ENCODE measurements at regions not wholly inside any gene's neighbourhood (a gene's known extent, or its start where the extent isn't known, plus 50 kb on each side); places are given as distances from the start of the nearest gene placed in this dataset.
"Not testable (repeated sequence)": the region's sequence is repeated elsewhere in the genome, so short reads cannot be mapped to it uniquely, and the experiment has no call there.

DNA sequence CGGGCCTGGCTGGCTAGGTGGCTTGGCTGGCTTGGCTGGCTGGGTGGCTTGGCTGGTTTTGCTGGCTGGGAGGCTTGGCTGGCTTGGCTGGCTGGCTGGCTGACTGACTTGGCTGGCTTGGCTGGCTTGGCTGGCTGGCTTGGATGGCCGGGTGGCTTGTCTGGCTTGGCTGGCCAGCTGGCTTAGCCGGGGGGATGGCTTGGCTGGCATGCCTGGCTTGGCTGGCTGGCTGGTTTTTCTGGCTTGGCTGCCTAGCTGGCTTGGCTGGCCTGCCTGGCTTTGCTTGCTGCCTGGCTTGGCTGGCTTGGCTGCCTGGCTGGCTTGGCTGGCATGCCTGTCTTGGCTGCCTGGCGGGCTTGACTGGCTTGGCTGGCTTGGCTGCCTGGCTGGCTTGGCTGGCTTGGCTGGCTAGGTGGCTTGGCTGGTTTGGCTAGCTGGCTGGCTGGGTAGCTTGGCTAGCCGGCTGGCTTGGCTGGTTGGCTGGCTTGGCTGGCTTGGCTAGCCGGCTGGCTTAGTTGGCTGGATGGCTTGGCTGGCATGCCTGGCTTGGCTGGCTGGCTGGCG is 2829.6 kb downstream of the RPIA start:
- DNase-seq (ENCODE audit: low read depth) = not testable (repeated sequence)

DNA sequence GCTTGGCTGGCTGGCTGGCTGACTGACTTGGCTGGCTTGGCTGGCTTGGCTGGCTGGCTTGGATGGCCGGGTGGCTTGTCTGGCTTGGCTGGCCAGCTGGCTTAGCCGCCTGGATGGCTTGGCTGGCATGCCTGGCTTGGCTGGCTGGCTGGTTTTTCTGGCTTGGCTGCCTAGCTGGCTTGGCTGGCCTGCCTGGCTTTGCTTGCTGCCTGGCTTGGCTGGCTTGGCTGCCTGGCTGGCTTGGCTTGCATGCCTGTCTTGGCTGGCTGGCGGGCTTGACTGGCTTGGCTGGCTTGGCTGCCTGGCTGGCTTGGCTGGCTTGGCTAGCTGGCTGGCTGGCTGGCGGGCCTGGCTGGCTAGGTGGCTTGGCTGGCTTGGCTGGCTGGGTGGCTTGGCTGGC is 2830.5 kb downstream of the RPIA start:
- DNase-seq (ENCODE audit: low read depth) = not testable (repeated sequence)

DNA sequence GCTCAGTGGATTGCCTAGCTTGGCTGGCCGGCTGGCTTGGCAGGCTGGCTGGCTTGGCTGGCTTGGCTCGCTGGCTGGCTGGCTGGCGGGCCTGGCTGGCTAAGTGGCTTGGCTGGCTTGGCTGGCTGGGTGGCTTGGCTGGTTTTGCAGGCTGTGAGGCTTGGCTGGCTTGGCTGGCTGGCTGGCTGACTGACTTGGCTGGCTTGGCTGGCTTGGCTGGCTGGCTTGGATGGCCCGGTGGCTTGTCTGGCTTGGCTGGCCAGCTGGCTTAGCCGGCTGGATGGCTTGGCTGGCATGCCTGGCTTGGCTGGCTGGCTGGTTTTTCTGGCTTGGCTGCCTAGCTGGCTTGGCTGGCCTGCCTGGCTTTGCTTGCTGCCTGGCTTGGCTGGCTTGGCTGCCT is 2831.4 kb downstream of the RPIA start:
- DNase-seq (ENCODE audit: low read depth) = not testable (repeated sequence)

DNA sequence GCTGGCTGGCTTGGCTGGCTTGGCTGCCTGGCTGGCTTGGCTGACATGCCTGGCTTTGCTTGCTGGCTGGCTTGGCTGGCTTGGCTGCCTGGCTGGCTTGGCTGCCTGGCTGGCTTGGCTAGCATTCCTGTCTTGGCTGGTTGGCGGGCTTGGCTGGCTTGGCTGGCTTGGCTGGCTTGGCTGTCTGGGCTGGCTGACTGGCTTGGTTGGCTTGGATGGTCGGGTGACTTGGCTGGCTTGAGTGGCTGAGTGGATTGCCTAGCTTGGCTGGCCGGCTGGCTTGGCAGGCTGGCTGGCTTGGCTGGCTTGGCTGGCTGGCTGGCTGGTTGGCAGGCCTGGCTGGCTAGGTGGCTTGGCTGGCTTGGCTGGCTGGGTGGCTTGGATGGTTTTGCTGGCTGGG is 2832.3 kb downstream of the RPIA start:
- not testable (repeated sequence) for DNase-seq (ENCODE audit: low read depth)

DNA sequence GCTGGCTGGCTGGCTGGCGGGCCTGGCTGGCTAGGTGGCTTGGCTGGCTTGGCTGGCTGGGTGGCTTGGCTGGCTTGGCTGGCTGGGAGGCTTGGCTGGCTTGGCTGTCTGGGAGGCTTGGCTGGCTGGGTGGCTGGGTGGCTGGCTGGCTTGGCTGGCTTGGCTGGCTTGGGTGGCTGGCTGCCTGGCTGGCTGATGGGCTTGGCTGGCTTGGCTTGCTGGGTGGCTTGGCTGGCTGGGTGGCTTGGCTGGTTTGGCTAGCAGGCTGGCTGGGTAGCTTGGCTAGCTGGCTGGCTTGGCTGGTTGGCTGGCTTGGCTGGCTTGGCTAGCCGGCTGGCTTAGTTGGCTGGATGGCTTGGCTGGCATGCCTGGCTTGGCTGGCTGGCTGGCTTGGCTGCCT is 2834.1 kb downstream of the RPIA start:
- DNase-seq (ENCODE audit: low read depth) = not testable (repeated sequence)

DNA sequence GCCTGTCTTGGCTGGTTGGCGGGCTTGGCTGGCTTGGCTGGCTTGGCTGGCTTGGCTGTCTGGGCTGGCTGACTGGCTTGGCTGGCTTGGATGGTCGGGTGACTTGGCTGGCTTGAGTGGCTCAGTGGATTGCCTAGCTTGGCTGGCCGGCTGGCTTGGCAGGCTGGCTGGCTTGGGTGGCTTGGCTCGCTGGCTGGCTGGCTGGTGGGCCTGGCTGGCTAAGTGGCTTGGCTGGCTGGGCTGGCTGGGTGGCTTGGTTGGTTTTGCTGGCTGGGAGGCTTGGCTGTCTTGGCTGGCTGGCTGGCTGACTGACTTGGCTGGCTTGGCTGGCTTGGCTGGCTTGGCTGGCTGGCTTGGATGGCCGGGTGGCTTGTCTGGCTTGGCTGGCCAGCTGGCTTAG is 2834.6 kb downstream of the RPIA start:
- DNase-seq (ENCODE audit: low read depth) = not testable (repeated sequence)

DNA sequence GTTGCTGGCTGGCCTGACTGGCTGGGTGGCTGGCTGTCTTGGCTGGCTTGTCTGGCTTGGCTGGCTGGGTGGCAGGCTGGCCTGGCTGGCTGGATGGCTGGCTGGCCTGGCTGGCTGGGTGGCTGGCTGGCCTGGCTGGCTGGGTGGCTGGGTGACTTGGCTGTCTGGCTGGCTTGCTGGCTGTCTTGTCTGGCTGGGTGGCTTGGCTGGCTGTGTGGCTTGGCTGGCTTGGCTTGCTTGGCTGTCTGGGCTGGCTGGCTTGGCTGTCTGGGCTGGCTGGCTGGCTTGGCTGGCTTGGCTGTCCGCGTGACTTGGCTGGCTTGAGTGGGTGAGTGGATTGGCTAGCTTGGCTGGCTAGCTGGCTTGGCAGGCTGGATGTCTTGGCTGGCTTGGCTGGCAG is 2835.6 kb downstream of the RPIA start:
- DNase-seq (ENCODE audit: low read depth) = not testable (repeated sequence)

DNA sequence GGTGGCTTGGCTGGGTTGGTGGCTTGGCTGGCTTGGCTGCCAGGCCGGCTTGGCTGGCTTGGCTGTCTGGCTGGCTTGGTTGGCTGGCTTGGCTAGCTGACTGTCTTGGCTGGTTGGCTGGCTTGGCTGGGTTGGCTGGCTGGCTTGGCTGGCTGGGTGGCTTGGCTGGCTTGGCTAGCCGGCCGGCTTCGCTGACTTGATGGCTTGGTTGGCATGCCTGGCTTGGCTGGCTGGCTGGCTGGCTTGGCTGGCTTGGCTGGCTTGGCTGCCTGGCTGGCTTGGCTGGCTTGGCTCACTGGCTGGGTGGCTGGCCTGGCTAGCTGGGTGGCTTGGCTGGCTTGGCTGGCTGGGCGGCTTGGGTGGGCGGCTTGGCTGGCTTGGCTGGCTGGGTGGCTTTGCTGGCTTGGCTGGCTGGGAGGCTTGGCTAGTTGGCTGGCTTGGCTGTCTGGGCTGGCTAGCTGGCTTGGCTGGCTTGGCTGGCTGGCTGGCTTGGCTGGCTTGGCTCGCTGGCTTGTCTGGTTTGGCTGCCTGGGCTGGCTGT is 2836.1 kb downstream of the RPIA start:
- DNase-seq (ENCODE audit: low read depth) = not testable (repeated sequence)

DNA sequence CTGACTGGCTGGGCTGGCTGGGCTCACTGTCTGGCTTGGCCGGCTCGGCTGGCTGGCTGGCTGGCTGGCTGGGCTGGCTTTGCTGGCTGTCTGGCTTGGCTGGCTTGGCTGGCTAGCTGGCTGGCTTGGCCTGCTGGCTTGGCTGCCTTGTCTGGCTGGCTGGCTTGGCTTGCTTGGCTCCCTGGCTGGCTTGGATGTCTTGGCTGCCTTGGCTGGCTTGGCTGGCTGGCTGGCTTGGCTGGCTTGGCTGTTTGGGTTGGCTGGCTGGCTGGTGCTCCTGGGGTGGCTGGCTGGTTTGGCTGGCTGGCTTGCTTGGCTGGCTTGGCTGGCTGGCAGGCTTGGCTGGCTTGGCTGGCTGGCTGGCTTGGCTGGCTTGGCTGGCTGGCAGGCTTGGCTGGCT is 2836.9 kb downstream of the RPIA start:
- not testable (repeated sequence) for DNase-seq (ENCODE audit: low read depth)

DNA sequence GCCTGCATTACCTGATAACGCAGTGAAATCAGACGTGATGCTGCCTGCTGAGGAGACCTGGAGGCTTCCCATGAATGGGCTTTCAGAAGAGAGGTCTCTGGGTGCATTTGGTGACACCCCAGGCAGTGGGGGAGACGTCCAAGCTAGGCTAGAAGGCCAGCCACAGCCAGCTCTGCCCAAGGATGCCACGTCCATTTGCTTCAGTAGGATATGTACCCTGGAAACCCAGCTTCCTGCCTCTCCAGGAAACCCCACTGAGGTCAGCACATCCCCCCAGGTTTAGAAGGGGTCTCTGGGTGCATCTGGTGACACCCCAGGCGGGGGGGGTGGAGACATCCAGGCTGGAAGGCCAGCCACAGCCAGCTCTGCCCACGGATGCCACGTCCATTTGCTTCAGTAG is 2844.6 kb downstream of the RPIA start:
- not testable (repeated sequence) for DNase-seq (ENCODE audit: low read depth)

DNA sequence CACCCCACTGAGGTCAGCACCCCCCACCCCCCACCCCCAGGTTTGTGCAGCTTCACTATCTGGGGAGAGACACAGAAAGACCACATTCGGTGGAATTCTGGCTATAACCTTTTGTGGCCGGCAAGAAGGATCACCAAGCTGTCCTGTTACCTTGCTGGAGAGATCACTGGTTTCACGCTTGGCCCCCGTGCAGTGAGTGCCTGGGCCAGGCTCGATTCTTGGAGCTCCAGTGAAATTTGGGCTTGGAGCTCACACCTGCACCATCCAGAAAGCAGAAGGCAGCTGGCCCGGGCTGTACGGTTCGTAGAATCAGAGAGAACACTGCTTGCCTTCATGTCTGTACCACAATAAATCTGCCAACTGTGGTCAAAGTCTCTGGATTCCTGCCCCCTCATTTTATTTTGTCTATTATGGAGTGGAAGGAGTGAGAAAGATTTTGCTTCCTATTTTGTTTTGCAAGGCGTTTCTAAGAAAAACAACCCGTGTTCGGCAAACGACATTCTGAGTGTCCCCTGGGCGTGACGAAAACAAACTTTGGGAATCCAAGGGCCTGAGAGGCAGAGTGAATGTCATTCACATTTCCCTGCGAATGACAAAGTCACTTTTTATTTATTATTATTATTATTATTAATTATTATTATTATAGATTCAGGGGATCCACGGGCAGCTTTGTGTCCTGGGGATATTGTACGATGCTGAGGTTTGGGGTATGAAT is 2845.2 kb downstream of the RPIA start:
- not testable (repeated sequence) for DNase-seq (ENCODE audit: low read depth)

DNA sequence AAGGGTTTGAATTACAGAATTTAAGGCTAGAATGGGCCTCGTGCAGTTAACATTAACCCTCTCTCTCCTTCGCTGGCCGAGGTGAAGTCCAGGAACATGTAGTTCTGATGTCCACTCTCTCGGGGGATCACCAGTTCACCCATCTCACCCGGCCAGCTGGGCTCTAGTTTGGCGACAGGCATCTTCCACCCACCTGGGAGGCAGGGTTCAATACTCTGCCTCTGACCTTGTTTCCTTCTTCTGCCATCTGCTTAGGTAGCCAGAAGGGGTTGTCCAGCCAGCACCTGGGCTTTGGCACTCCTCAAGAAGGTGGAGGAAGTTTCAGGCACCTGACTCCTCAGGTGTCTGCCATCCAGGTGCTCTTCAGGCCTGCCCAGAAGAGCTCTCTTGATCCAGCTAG is 2857.8 kb downstream of the RPIA start:
- DNase-seq (ENCODE audit: low read depth) = not testable (repeated sequence)

DNA sequence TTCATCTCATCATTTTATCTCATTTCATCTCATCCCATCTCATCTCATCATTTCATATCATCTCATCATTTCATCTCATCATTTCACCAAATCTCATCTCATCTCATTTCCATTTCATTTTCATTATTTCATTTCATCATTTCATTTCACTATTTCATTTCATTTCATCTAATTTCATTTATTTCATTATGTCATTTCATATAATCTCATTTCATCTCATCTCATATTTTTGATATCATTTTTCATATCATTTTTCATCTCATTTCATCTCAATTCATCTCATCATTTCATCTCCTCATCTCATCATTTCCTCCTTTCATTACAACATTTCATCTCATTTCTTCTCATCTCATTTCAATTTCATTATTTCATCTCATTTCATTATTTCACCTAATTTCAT is 2866.8 kb downstream of the RPIA start:
- DNase-seq (ENCODE audit: low read depth) = not testable (repeated sequence)

DNA sequence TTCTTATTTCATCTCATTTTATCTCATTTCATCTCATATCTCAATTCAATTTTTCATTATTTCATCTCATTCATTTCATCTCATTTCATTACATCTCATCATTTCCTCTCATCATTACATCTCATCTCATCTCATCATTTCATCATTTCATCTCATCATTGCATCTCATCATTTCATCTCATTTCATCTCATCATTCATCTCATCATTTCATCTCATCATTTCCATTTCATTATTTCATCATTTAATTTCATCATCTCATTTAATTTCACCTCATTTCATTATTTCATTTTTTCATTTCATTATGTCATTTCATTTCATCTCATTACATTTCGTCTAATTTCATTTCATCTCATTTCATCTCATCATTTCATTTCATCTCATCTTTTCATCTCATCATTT is 2867.8 kb downstream of the RPIA start:
- not testable (repeated sequence) for DNase-seq (ENCODE audit: low read depth)

DNA sequence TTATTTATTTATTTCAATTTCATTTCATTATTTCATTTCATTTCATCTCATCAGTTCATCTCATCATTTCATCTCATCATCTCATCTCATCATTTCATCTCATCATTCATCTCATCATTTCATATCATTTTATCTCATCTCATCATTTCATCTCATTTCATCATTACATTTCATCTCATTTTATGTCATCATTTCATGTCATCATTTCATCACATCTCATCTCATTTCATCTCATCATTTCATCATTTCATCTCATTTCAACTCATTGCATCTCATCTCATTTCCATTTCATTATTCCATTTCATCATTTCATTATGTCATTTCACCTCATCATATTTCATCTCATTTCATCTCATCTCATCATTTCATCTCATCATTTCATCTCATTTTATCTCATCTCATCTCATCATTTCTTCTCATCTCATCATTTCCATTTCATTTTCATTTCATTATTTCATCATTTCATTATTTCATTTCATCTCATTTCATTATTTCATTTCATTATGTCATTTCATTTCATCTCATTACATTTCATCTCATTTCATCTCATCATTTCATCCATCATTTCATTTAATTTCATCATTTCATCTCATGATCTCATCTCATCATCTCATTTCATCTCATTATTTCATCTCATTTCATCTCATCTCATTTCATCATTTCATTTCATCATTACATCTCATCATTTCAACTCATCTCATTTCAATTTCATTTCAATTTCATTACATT is 2868.6 kb downstream of the RPIA start:
- not testable (repeated sequence) for DNase-seq (ENCODE audit: low read depth)

DNA sequence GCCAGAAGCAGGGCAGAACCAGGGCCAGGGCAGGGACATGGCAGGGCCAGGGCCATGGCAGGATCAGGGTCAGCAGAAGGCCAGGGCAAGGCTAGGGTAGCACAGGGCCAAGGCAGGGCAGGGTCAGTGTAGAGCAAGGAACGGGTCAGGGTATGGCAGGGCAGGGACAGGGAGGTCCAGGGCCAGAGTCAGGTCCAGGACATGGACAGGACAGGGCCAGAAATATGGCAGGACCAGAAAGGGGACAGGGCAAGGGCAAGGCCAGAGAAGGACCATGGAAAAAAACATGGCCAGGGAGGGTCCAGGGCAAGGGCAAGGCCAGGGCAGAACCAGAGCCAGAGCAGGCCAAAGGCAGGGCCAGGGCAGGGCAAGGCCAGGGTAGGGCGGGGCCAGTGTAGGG is 2870.7 kb downstream of the RPIA start:
- DNase-seq (ENCODE audit: low read depth) = not testable (repeated sequence)

DNA sequence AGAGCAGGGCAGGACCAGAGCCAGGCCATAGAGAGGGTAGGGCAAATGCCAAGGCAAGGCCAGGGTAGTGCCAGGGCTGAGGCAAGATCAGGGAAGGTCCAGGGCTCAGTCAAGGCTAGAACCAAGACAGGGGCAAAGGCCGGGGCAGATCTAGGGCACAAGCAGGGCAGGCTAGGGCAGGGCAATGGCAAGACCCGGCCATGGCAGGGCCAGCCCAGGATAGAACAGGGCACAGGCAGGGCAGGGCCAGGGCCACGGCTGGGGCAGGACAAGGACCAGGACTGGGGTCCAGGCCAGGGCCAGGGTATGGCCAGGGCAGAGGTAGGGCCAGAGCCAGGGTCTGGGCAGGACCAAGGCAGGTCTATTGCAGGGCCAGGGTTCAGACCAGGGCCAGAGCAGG is 2873.2 kb downstream of the RPIA start:
- not testable (repeated sequence) for DNase-seq (ENCODE audit: low read depth)

DNA sequence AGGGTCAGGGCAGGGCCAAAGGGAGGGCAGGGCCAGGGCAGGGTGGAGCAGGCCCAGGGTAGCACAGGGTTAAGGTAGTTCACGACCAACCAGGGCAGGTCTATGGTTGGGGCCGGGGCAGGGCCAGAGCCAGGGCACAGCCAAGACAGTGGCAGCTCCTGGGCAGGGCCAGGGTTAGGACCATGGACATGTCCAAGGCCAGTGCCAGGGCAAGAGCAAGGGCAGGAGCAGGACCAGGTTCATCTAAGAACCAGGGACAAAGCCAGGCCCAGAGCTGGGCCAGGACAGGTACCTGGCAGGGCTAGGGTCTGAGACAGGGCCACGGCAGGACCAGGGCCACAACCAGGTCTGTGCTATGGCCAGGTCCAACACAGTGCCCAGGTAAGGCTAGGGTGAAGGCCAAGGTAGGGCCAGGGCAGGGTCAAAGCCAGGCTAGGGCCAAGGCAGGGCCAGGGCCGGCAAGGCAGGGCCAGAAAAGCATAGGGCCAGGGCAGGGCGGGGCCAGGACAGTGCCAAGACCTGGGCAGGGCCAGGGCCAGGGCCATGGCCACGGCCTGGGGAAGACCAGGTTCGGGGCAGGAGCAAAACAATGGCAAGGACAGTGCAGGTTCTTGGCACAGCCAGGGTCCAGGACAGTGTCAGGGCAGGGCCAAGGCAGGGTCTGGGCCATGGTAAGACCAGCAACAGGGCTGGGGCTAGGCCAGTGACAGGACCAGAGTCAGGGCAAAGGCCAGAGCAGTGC is 2874.4 kb downstream of the RPIA start:
- DNase-seq (ENCODE audit: low read depth) = not testable (repeated sequence)

DNA sequence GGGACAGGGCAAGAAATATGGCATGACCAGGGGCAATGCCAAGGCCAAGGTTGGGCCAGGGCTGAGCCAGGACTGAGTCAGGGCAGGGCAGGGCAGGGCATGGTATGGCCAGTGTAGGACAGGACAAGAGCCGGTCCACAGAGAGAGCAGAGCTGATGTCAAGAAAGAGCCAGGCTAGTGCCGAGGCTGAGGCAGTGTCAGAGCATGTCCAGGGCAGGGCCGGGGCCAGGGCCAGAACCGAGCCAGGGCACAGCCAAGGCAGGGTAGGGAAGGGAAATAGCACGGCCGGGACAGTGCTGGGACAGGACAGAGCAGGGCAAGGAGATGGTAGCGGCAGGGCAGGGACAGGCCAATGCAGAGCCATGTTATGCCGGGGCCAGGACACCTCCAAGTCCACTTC is 2875.1 kb downstream of the RPIA start:
- not testable (repeated sequence) for DNase-seq (ENCODE audit: low read depth)

DNA sequence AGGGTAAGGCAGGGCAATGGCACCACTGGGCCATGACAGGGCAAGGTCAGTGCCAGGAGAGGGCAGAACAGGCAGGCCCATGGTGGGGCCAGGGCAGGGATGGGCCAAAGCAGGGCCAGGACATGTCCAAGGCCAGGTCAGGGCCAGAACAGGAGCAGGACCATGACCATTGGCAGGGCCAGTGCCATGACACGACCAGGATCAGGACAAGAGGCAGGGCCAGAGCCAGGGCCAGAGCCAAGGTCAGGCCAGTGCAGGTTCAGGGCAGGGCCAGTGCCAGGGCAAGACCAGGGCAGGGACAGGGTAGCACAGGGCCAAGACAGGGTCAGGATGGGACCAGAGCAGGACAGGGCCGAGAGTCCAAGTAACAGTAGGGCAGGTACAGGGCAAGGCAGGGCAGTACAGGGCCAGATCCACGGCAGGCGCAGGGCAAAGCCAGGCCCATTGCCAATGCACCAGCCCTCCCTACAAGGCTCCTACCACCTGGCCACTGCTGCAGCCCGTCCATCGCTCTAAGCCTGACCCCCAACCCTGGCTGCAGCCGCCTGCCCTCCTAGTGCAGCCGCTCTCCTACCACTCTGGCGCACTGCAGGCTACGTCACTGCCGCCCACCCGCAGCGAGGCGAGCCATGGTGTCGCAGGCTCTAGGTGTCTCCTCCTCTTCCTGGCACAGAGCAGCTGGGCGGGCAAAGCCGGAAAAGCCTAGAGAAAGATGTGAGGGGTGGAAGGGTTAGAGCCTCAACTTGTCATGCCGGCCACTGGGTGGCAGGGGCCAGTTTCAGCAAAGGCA is 2876.3 kb downstream of the RPIA start:
- not testable (repeated sequence) for DNase-seq (ENCODE audit: low read depth)

Data from RPMI7951 (cell line).